SKM-1 (cell line): ENCODE measurements at regions not wholly inside any gene's neighbourhood (a gene's known extent, or its start where the extent isn't known, plus 50 kb on each side); places are given as distances from the start of the nearest gene placed in this dataset.

ENCODE experiments used
- DNase-seq: peaks from one replicate; lab custom pipeline; 2025; ENCODE audit not compliant: unreplicated experiment; lab: John Stamatoyannopoulos, UW

GRCh38 chr2:224325941-224326340 lies 76.0 kb downstream of the FAM124B start:
- no peak for DNase-seq

GRCh38 chr2:224324604-224325003 lies 77.3 kb downstream of the FAM124B start:
- DNase-seq, result no peak

GRCh38 chr2:224320660-224321059 lies 81.2 kb downstream of the FAM124B start:
- no peak for DNase-seq

GRCh38 chr2:224319750-224320149 lies 82.2 kb downstream of the FAM124B start:
- no peak for DNase-seq

- DNase-seq, result no peak
Observed at GRCh38 chr2:224312741-224313140, 89.2 kb downstream of the FAM124B start.

- DNase-seq, result no peak
Observed at GRCh38 chr2:224310943-224311625, 90.8 kb downstream of the FAM124B start.

GRCh38 chr2:224309176-224309575 lies 92.7 kb downstream of the FAM124B start:
- DNase-seq, result no peak

GRCh38 chr2:224308272-224308911 lies 93.5 kb downstream of the FAM124B start:
- no peak for DNase-seq

- no peak for DNase-seq
Observed at GRCh38 chr2:224302952-224303351, 99.0 kb downstream of the FAM124B start.

- no peak for DNase-seq
Observed at GRCh38 chr2:224293976-224294375, 107.9 kb downstream of the FAM124B start.

- DNase-seq, result no peak
Observed at GRCh38 chr2:224287531-224287930, 114.4 kb downstream of the FAM124B start.

GRCh38 chr2:224286923-224287322 lies 115.0 kb downstream of the FAM124B start:
- no peak for DNase-seq

GRCh38 chr2:224284134-224284946 lies 117.6 kb downstream of the FAM124B start:
- DNase-seq, result no peak

- no peak for DNase-seq
Observed at GRCh38 chr2:224283466-224283965, 118.4 kb downstream of the FAM124B start.

- no peak for DNase-seq
Observed at GRCh38 chr2:224281374-224281773, 120.5 kb downstream of the FAM124B start.

GRCh38 chr2:224278531-224278930 lies 123.4 kb downstream of the FAM124B start:
- DNase-seq, result no peak

- DNase-seq, result no peak
Observed at GRCh38 chr2:224276251-224276650, 125.7 kb downstream of the FAM124B start.

GRCh38 chr2:224272237-224272910 lies 129.5 kb downstream of the FAM124B start:
- DNase-seq, result no peak

- DNase-seq, result no peak
Observed at GRCh38 chr2:224271617-224272236, 130.2 kb downstream of the FAM124B start.

- DNase-seq, result no peak
Observed at GRCh38 chr2:224268441-224268840, 133.5 kb downstream of the FAM124B start.

- no peak for DNase-seq
Observed at GRCh38 chr2:224264259-224264658, 137.6 kb downstream of the FAM124B start.
